Right atrium auricular region (tissue), 2 donors: ENCODE measurements at regions not wholly inside any gene's neighbourhood (a gene's known extent, or its start where the extent isn't known, plus 50 kb on each side); places are given as distances from the start of the nearest gene placed in this dataset.

Source experiments
- DNase-seq: peaks from one replicate; pipeline ENCODE4 v3.0.0-alpha.2; 2019; ENCODE audit warnings: low spot score
- H3K27ac ChIP-seq, 2 donors: fragments of 200-600 bp; sonication (generic); 1 replicate in 1 of 2; 2 replicates in 1 of 2; pipeline ENCODE4 v1.5.1; 2016 to 2019
- H3K27me3 ChIP-seq, 2 donors: fragments of 200-600 bp; sonication (generic); one replicate each; pipeline versions ENCODE4 v1.5.1 to v1.6.0; 2017 to 2019
- H3K36me3 ChIP-seq: fragments of 200-600 bp; sonication (generic); one replicate; pipeline ENCODE4 v1.5.1; 2016
- H3K4me1 ChIP-seq, 2 donors: fragments of 200-600 bp; sonication (generic); one replicate each; pipeline versions ENCODE4 v1.5.1 to v1.6.0; 2017 to 2019
- H3K4me3 ChIP-seq, 2 donors: fragments of 200-600 bp; sonication (generic); 1 replicate in 1 of 2; 2 replicates in 1 of 2; pipeline ENCODE4 v1.5.1; 2017 to 2019; ENCODE audit warnings: mild to moderate bottlenecking in 1 of 2, moderate library complexity in 1 of 2
- H3K9me3 ChIP-seq, 2 donors: fragments of 200-600 bp; sonication (generic); one replicate each; pipeline ENCODE4 v1.5.1; 2019
- CTCF ChIP-seq, 2 donors: fragments of 200-600 bp; sonication (generic); IDR thresholded peaks; one replicate each; pipeline ENCODE4 v1.5.1; 2019; ENCODE audit warnings: antibody characterized with exemption in 2 of 2

- Histone ChIP-seq H3K36me3 (no peaks in the 10 kb centered on the region), H3K27me3 (no peaks in the 10 kb centered on the region), H3K4me3 (no peak overlapping the region), H3K27ac (no peak overlapping the region), H3K9me3 (no peaks in the 10 kb centered on the region), H3K4me1 (no peaks in the 10 kb centered on the region)
- no peak for DNase-seq
- no peak for TF ChIP-seq CTCF (IDR thresholded peaks at IDR 0.05)
Measured at GRCh38 chr9:36736648-36737047, 164.0 kb downstream of the MELK start.

- no peaks in the 10 kb centered on the region for H3K36me3 ChIP-seq
- no peak for TF ChIP-seq CTCF (IDR thresholded peaks at IDR 0.05)
- DNase-seq = no peak
- no peaks in the 10 kb centered on the region for H3K4me1 ChIP-seq
- H3K27ac ChIP-seq = no peak overlapping the region
- H3K27me3 ChIP-seq = no peaks in the 10 kb centered on the region
- no peak overlapping the region for H3K4me3 ChIP-seq
- H3K9me3 ChIP-seq = no peaks in the 10 kb centered on the region
Measured at GRCh38 chr9:36738318-36738976, 165.8 kb downstream of the MELK start.

- H3K4me1 ChIP-seq = no peaks in the 10 kb centered on the region
- no peak for TF ChIP-seq CTCF (IDR thresholded peaks at IDR 0.05)
- no peaks in the 10 kb centered on the region for H3K27me3 ChIP-seq
- H3K27ac ChIP-seq = no peak overlapping the region
- no peaks in the 10 kb centered on the region for H3K9me3 ChIP-seq
- no peaks in the 10 kb centered on the region for H3K36me3 ChIP-seq
- H3K4me3 ChIP-seq = no peak overlapping the region
- no peak for DNase-seq
Measured at GRCh38 chr9:36739373-36740116, 166.8 kb downstream of the MELK start.

GRCh38 chr9:36742264-36742663, 169.6 kb downstream of the MELK start:
- Histone ChIP-seq H3K4me3 (no peak overlapping the region), H3K27ac (no peak overlapping the region), H3K4me1 (no peaks in the 10 kb centered on the region), H3K9me3 (no peaks in the 10 kb centered on the region), H3K36me3 (no peaks in the 10 kb centered on the region), H3K27me3 (no peaks in the 10 kb centered on the region)
- DNase-seq = no peak
- TF ChIP-seq CTCF (IDR thresholded peaks at IDR 0.05) = no peak

GRCh38 chr9:36744678-36745077, 172.0 kb downstream of the MELK start:
- no peak overlapping the region for H3K4me3 ChIP-seq
- no peak for DNase-seq
- no peaks in the 10 kb centered on the region for H3K4me1 ChIP-seq
- no peaks in the 10 kb centered on the region for H3K36me3 ChIP-seq
- no peak overlapping the region for H3K27ac ChIP-seq
- no peak for TF ChIP-seq CTCF (IDR thresholded peaks at IDR 0.05)
- no peaks in the 10 kb centered on the region for H3K9me3 ChIP-seq
- H3K27me3 ChIP-seq = no peaks in the 10 kb centered on the region
